GM23248 (cell line): ENCODE measurements at regions not wholly inside any gene's neighbourhood (a gene's known extent, or its start where the extent isn't known, plus 50 kb on each side); places are given as distances from the start of the nearest gene placed in this dataset.

Experiments used
- EZH2 ChIP-seq: fragments of 200-600 bp; sonication (generic); IDR thresholded peaks from 2 replicates; pipeline ENCODE4 v1.6.1; 2018; ENCODE audit warnings: antibody characterized with exemption, mild to moderate bottlenecking; ENCODE audit not compliant: insufficient read depth, poor library complexity, severe bottlenecking
- EZH2phosphoT487 ChIP-seq: fragments of 200-600 bp; sonication (generic); IDR thresholded peaks from 2 replicates; pipeline ENCODE4 v1.6.1; 2018; ENCODE audit warnings: antibody characterized with exemption, moderate library complexity, mild to moderate bottlenecking, low read depth; ENCODE audit not compliant: insufficient read depth

DNA sequence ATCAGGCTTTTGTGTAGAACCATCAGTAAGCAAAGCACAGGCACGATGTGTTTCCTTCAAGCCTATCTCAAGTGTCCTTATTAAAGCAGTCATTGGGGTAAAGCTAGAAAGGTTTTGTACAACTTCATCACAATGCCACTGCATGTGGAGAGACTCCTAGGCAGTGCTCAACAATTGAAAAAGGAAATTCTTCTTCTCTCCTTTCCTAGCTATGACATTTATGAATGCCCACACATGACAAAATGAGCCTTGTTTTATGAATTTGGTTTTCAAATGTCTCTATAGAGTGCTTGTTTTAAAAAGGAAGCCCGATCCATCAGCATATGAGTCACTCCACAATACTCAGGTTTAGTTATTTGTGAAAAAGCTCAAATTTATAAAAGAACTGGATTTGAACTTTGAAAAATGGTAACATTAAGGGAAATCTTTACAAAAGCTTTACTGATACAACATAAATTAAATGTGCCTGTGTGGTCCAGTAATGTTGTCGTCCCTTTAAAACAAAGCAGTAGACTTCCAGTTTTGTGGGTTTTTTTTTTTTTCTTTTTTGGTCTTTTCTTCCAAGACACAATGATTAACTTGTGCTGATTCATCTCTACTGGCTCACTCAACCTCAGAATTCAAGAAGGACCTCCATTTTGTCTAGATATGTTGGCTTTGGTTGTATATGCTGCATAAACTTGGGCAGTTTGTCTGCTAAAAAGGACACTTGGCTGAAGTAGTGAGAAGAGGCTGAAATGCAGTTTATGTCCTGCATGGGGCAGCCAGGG is 273.8 kb downstream of the GASK1B start:
- no peak for TF ChIP-seq EZH2
- no peak for TF ChIP-seq EZH2phosphoT487
